HuH-7 (cell line): ENCODE measurements at regions not wholly inside any gene's neighbourhood (a gene's known extent, or its start where the extent isn't known, plus 50 kb on each side); places are given as distances from the start of the nearest gene placed in this dataset.

Experiments used
- DNase-seq: peaks from one replicate; pipeline ENCODE4 v3.0.0; 2011; ENCODE audit warnings: low spot score

- DNase-seq = no peak
Observed at GRCh38 chr18:65409261-65409660, 341.6 kb upstream of the CDH7 start.

GRCh38 chr18:65403534-65403933 lies 347.3 kb upstream of the CDH7 start:
- no peak for DNase-seq

- DNase-seq = no peak
Observed at GRCh38 chr18:65399091-65399490, 351.7 kb upstream of the CDH7 start.

- no peak for DNase-seq
Observed at GRCh38 chr18:65398347-65399075, 352.3 kb upstream of the CDH7 start.

GRCh38 chr18:65380986-65381385 lies 369.8 kb upstream of the CDH7 start:
- DNase-seq = no peak

GRCh38 chr18:65380571-65380970 lies 370.2 kb upstream of the CDH7 start:
- DNase-seq = no peak

GRCh38 chr18:65372904-65373303 lies 377.9 kb upstream of the CDH7 start:
- no peak for DNase-seq

- no peak for DNase-seq
Observed at GRCh38 chr18:65365245-65365980, 385.4 kb upstream of the CDH7 start.

- no peak for DNase-seq
Observed at GRCh38 chr18:65363911-65364632, 386.7 kb upstream of the CDH7 start.

- no peak for DNase-seq
Observed at GRCh38 chr18:65363011-65363410, 387.8 kb upstream of the CDH7 start.

GRCh38 chr18:65359479-65359878 lies 391.3 kb upstream of the CDH7 start:
- no peak for DNase-seq

GRCh38 chr18:65358306-65358705 lies 392.5 kb upstream of the CDH7 start:
- DNase-seq = no peak

GRCh38 chr18:65352186-65352585 lies 398.6 kb upstream of the CDH7 start:
- DNase-seq = no peak

GRCh38 chr18:65349635-65350034 lies 401.2 kb upstream of the CDH7 start:
- DNase-seq = no peak

GRCh38 chr18:65347446-65347845 lies 403.4 kb upstream of the CDH7 start:
- no peak for DNase-seq

GRCh38 chr18:65346086-65346485 lies 404.7 kb upstream of the CDH7 start:
- DNase-seq = no peak

- no peak for DNase-seq
Observed at GRCh38 chr18:65343571-65343970, 407.2 kb upstream of the CDH7 start.

GRCh38 chr18:65336411-65336810 lies 414.4 kb upstream of the CDH7 start:
- no peak for DNase-seq

- no peak for DNase-seq
Observed at GRCh38 chr18:65329010-65329409, 421.8 kb upstream of the CDH7 start.

GRCh38 chr18:65326805-65327204 lies 424.0 kb upstream of the CDH7 start:
- no peak for DNase-seq

- DNase-seq = no peak
Observed at GRCh38 chr18:65322895-65323294, 427.9 kb upstream of the CDH7 start.

GRCh38 chr18:65298422-65298821 lies 452.4 kb upstream of the CDH7 start:
- no peak for DNase-seq

- DNase-seq = no peak
Observed at GRCh38 chr18:65288908-65289307, 461.9 kb upstream of the CDH7 start.
